Erythroblast (primary cell): ENCODE measurements at regions not wholly inside any gene's neighbourhood (a gene's known extent, or its start where the extent isn't known, plus 50 kb on each side); places are given as distances from the start of the nearest gene placed in this dataset.
"Not testable (repeated sequence)": the region's sequence is repeated elsewhere in the genome, so short reads cannot be mapped to it uniquely, and the experiment has no call there.

Source experiments
- DNase-seq, 2 experiments: peaks; one replicate each; lab custom pipeline; 2025; lab: John Stamatoyannopoulos, UW
- GATA1 ChIP-seq: IDR thresholded peaks from 2 replicates; pipeline ENCODE4 v1.6.1; 2011; ENCODE audit warnings: low read depth, mild to moderate bottlenecking, control low read depth, low read length, moderate library complexity
- POLR2A ChIP-seq: IDR thresholded peaks from 2 replicates; pipeline ENCODE4 v1.6.1; 2011; ENCODE audit warnings: mild to moderate bottlenecking, low read length

DNA sequence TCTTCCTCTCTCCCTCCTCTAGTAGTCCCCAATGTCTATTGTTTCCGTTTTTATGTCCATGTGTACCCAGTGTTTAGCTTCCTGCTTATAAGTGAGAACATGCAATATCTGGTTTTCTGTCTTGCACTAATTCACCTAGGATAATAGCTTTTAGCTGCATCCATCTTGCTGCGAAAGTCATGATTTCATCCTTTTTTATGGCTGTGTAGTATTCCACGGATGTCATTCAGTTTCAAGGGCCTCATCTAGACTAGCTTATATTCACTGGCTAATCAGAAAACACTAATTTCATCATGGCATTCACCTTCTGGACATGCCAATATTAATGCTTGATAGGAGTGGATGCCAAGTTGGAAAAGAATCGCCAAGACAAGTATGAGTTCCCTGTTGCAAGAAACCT, 619.6 kb upstream of the AUTS2 start:
- no peak for DNase-seq
- TF ChIP-seq GATA1: no peak
- no peak for TF ChIP-seq POLR2A

GRCh38 chr7:68980011-68980410, 618.3 kb upstream of the AUTS2 start:
- TF ChIP-seq GATA1: no peak
- TF ChIP-seq POLR2A: no peak
- no peak for DNase-seq

GRCh38 chr7:68980432-68980831, 617.8 kb upstream of the AUTS2 start:
- not testable (repeated sequence) for DNase-seq

DNA sequence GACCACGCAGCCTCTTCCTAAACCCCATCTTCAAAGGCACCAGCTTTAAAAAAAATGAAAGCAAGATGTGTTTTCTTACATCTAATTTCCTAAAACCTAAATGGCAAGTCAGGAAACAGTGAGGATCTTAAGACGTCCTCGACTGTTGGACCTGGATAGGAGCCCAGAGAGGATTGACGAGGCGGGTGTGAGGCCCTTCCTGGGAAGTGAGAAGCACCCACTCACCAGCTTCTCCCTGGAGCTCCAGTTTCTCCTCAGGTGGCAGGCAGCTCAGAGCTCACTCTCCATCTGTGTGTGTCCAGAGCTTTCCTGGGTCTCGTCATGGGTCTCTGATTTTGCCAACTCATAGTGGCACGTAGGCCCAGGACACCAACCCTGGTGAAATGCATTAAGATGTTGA, 614.0 kb upstream of the AUTS2 start:
- no peak for DNase-seq
- no peak for TF ChIP-seq POLR2A
- TF ChIP-seq GATA1: no peak

DNA sequence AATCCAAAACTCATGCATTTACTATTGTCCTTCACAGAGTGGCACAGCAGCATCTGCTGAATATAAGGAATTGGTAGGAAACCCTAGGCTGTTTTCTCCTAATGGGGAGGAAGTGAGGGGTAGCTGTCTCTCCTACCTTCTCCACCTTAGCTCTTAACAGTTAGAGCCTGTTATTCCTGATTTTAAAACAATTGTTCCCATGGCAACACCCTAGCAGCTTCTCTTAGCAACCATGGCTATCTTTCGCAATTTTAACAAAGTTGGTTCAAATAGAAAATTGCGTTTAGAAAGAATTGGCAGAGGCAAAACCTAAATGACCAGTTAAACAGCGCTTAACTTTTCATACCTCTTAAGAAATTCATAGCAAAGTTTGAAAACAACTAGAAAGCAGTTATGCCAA, 603.4 kb upstream of the AUTS2 start:
- no peak for TF ChIP-seq GATA1
- TF ChIP-seq POLR2A: no peak
- DNase-seq: no peak

DNA sequence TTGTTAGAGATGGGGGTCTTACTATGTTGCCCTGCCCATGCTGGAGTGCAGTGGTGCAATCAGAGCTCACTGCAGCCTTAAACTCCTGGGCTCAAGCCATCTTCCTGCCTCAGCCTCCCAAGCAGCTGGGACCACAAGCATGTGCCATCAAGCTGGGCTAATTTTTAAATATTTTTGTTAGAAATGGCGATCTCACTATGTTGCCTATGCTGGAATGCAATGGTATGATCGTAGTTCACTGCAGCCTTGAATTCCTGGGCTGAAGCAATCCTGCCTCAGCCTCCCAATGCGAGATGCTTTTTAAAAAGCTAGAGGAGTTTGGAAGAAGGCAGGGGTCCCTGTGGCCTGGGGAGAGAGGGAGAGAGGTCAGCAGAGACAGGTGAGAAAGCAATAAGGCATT, 600.1 kb upstream of the AUTS2 start:
- DNase-seq: no peak
- TF ChIP-seq GATA1 (no peak), POLR2A (no peak)

DNA sequence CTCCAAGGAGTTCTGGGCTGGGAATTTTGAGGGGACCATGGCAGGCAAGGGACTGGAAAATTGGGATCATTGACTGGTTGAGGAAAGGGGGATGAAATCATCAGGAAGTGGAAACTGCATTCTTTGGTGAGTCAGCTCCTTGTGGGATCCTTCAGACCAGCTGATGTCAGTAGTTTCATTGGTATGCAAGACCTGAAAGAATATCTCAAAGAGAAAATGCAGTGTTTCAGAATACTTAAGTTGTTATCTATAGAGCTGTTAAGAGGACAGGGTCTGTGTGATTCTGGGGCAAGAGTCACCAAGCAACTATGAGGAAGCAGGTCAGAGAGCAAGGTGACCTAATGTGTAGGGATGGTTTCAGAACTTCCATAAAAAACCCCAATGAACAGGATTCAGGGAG, 595.9 kb upstream of the AUTS2 start:
- DNase-seq: no peak
- no peak for TF ChIP-seq POLR2A

DNA sequence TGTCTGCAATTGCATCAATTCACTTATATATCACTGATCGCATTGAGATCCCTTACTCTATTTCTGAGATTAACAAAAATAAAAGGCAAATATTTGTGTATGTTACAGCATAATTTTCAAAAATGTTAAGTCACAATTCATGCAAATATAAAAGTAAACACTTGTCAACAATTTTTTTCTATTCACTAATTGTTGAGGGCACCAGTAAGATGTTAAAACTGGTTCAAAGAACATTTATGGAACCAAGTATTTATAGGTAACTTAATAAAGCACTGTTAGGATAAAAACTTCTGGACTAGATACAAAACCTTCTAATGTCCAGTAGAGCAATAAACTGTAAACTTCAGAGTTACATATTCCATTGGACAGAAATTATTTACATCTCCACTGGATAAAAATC, 586.1 kb upstream of the AUTS2 start:
- DNase-seq: no peak
- TF ChIP-seq GATA1 (no peak), POLR2A (no peak)

DNA sequence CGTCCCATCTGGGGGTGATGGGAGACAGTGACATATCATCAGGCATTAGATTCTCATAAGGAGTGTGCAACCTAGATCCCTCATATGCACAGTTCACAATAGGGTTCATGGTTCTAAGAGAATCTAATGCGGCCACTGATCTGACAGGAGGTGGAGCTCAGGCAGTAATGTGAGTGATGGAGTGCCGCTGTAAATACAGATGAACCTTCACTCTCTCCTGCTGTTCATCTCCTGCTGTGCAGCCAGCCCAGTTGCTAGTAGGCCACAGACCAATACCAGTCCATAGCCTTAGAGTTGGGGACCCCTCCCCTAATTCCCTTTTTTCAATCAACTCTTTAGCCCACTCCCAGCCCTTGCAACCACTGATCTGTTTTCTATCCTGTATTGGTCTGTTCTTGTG, 581.1 kb upstream of the AUTS2 start:
- no peak for TF ChIP-seq GATA1
- TF ChIP-seq POLR2A: no peak
- DNase-seq: no peak

GRCh38 chr7:69018200-69018599, 580.1 kb upstream of the AUTS2 start:
- TF ChIP-seq POLR2A (no peak), GATA1 (no peak)
- no peak for DNase-seq

GRCh38 chr7:69019437-69019836, 578.8 kb upstream of the AUTS2 start:
- DNase-seq: no peak
- TF ChIP-seq GATA1: no peak
- no peak for TF ChIP-seq POLR2A

DNA sequence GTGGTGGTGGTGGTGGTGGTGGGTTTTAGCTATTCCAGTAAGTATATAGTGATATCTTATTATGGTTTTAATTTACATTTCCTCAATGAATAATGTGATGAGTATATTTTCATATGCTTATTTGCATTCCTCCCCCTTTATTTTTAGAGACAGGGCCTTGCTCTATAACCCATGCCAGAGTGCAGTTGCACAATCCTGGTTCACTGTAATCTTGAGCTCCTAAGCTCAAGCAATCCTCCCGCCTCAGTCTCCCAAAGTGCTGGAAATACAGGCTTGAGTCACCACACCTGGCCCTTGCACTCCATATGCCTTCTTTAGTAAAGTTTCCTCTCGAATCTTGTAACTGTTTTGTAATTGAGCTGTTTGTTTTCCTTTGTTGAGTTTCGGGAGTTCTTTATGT, 577.7 kb upstream of the AUTS2 start:
- no peak for DNase-seq

DNA sequence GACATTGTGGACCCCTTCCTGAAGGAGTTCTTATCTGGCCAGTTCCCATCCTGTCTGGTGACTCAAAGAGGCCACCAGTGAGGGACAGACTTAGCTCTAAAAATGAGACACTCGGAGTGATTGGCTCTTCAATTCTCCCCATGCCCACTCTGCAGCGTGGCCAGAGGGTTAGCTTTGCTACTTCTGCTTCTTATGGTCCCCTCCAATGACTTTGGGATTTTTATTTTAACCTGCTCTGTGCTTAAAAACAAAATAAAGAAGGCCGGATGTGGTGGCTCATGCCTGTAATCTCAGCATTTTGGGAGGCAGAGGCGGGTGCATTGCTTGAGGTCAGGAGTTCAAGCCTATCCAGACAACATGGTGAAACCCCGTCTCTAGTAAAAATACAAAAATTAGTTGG, 573.0 kb upstream of the AUTS2 start:
- DNase-seq: no peak

More for the DNA sequence above, 577.7 kb upstream of the AUTS2 start:
- TF ChIP-seq GATA1 (no peak), POLR2A (no peak)

DNA sequence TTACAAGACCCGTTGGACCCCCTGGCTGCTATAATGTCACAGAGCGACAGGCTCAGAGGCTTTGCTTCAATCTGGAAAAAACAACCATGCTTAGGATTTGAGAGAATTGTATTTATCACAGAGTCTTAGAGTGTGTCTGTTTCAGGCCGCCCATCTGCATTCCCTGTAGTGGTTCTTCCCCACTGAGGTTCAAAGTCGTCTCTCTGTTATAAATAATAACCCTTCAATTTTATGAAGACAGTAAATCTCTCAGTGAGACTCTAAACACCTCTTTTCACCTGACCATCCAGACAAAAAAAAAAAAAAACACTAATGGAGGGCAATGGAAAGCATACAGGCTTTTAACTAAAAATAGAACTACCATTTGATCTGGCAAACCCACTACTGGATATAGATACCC, 565.4 kb upstream of the AUTS2 start:
- no peak for DNase-seq

More for the DNA sequence above, 573.0 kb upstream of the AUTS2 start:
- no peak for TF ChIP-seq POLR2A
- TF ChIP-seq GATA1: no peak

GRCh38 chr7:69035826-69036225, 562.4 kb upstream of the AUTS2 start:
- no peak for TF ChIP-seq POLR2A
- DNase-seq: no peak

More for the DNA sequence above, 565.4 kb upstream of the AUTS2 start:
- TF ChIP-seq GATA1 (no peak), POLR2A (no peak)

DNA sequence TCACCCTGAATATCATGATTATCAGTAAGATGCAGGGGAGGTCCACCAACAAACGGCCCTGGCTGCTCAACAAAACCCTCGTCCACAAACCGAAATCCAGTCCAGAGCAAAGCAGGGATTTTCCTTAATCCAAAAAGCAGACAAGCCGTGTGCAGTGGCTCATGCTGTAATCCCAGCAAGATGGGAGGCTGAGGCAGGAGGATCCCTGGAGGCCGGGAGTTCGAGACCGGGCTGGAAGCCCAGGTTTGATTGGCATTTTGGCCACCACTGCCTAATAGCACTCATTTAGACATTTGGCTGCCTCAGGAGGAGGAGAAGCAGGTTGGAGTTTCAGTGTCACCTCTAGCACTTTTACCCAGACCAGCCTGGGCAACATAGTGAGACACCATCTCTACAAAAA, 562.0 kb upstream of the AUTS2 start:
- DNase-seq: no peak
- TF ChIP-seq POLR2A: no peak
- no peak for TF ChIP-seq GATA1

DNA sequence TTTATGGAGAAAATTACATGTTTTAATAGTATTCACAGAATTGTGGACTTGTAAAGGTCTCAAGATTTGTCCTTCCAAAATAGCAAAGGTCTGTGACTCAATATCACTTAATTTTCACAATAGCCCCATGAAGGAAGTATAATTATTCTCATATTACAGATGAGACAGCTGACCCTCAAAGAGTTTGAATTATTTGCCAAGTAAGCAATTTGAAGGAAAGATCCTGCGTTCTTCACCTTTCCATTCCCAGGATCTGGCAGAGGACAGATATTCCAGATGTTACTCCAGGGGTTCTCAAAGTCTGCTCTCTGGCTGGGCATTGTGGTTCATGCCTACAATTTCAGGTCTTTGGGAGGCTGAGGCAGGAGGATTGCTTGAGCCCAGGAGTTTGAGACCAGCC, 559.4 kb upstream of the AUTS2 start:
- no peak for TF ChIP-seq POLR2A
- no peak for TF ChIP-seq GATA1
- DNase-seq: no peak
